ENCODE measurements at regions not wholly inside any gene's neighbourhood (a gene's known extent, or its start where the extent isn't known, plus 50 kb on each side); places are given as distances from the start of the nearest gene placed in this dataset.

DNA sequence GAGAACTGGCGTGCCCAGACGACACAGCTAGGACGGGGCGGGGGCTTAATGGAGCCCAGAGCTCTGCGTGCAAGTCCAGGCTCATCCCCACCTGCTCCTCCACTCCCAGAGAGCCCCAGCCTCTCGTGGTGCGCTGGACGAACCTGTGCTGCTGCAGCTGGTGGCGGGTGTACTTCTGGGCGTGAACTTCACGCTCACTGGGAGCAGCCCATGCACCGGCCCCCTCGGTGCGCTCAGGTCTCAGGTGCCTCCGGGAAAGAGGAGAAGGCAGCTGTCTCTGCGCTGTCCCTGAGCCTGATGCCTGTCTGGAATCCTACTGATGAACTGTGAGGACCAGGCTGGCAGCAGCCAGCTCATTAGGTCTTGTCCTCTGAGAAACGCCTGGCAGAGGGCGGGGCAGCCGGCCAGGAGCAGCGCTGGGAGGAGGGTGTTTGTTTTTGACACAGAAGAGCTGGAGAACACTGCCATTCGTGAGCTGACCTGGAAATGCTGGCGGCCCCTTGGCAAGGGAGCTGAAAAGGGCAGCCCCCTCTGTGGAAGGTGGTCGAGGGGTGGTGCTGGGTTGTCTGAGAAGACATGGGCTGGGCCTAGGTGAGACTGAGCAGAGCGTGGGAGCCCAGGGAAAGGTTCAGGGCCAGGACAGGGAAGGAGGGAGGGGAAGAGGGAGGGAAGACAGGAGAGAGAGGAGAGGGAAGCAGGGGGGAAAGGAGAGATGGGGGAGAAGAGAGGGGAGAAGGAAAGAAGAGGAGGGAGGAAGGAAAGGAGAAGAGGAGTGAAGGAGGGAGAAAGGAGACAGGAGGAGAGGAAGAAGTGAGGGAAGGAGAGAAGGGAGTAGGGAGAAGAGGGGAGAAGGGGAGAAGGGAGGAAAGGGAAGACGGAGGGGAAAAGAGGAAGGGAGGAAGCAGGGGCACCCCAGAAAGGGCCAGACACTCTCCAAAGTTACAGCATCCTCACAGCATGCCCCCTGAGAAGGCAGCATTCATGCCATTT, 53.5 kb upstream of the TNS3 start:
- H3K27ac ChIP-seq = peak overlapping the region; percentile 18 to 72 (median 28)
- DNase-seq = peak; percentile 87 to 92
- H3K36me3 ChIP-seq = no peaks in the 10 kb centered on the region
- 30 to 41% methylated on average over 14 of the region's 25 CpGs for WGBS, 2 donors
- peaks cover 18 to 40% of the 10 kb centered on the region in 2 donors for H3K4me1 ChIP-seq
- no peaks in the 10 kb centered on the region for H3K27me3 ChIP-seq
- H3K9me3 ChIP-seq = no peaks in the 10 kb centered on the region
- intact Hi-C loops (cut with DNase I) = no loop called here
- no peak overlapping the region for H3K4me3 ChIP-seq (replicated peaks in 1 of 3)
- TF ChIP-seq, protein P1, sequence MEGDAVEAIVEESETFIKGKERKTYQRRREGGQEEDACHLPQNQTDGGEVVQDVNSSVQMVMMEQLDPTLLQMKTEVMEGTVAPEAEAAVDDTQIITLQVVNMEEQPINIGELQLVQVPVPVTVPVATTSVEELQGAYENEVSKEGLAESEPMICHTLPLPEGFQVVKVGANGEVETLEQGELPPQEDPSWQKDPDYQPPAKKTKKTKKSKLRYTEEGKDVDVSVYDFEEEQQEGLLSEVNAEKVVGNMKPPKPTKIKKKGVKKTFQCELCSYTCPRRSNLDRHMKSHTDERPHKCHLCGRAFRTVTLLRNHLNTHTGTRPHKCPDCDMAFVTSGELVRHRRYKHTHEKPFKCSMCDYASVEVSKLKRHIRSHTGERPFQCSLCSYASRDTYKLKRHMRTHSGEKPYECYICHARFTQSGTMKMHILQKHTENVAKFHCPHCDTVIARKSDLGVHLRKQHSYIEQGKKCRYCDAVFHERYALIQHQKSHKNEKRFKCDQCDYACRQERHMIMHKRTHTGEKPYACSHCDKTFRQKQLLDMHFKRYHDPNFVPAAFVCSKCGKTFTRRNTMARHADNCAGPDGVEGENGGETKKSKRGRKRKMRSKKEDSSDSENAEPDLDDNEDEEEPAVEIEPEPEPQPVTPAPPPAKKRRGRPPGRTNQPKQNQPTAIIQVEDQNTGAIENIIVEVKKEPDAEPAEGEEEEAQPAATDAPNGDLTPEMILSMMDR (IDR thresholded peaks at IDR 0.05) = peak in 1 of 6 experiments; percentile 8
- peak in 1 of 2 donors; percentile 52 for TF ChIP-seq POLR2A (IDR thresholded peaks at IDR 0.05)

DNA sequence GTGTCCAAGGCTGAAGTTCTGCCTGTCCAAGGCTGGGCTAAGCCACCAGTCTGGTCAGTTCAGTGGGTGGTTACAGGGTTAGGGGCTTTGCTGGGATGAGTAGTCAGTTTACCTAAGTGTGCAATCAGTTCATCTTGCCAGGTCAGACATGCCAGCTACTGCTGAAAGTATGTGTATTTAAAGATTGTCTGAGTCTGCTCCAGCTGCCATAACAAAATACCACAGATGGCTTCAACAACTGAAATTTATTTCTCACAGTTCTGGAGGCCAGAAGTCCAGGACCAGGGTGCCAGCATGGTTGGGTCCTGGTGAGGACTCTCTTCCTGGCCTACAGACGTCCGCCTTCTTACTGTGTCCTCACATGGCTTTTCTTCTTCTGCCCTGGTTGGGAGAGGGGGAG, 52.4 kb upstream of the TNS3 start:
- TF ChIP-seq, protein P1 (IDR thresholded peaks at IDR 0.05) = no peak
- TF ChIP-seq POLR2A (IDR thresholded peaks at IDR 0.05) = no peak
- intact Hi-C loops (cut with DNase I) = no loop called here
- Histone ChIP-seq H3K4me1 (peaks cover 7 to 29% of the 10 kb centered on the region in 2 donors), H3K27me3 (no peaks in the 10 kb centered on the region), H3K9me3 (no peaks in the 10 kb centered on the region), H3K4me3 (replicated peaks in 1 of 3) (no peak overlapping the region), H3K27ac (no peak overlapping the region), H3K36me3 (no peaks in the 10 kb centered on the region)
- no peak for DNase-seq
- 94 to 95% methylated on average over 2 of the region's 2 CpGs for WGBS, 2 donors

DNA sequence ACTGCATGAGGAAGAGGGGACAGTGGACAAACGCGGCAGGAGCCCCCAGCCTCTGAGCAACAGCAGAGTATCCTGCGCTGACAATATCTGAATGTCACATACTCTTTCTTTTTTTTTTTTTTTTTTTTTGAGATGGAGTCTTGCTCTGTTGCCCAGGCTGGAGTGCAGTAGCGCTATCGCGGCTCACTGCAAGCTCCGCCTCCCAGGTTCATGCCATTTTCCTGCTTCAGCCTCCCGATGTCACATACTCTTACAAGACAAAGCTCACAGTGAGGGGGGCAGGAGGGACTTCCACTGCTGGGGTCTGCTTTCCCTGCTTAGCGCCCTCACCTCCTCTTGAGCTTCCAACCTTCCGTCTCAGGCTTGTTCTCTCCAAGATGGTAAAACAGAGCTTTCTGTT, 51.2 kb upstream of the TNS3 start:
- Histone ChIP-seq H3K4me1 (peaks cover 5 to 21% of the 10 kb centered on the region in 2 donors), H3K36me3 (no peaks in the 10 kb centered on the region), H3K27ac (no peak overlapping the region), H3K4me3 (replicated peaks in 1 of 3) (no peak overlapping the region), H3K27me3 (no peaks in the 10 kb centered on the region), H3K9me3 (no peaks in the 10 kb centered on the region)
- no peak for DNase-seq
- intact Hi-C loops (cut with DNase I) = no loop called here
- TF ChIP-seq, protein P1 (IDR thresholded peaks at IDR 0.05) = no peak
- no peak for TF ChIP-seq POLR2A (IDR thresholded peaks at IDR 0.05)
- 98% methylated on average over 10 of the region's 10 CpGs for WGBS, 2 donors
